Endothelial cell (in vitro differentiated cells): ENCODE measurements at regions not wholly inside any gene's neighbourhood (a gene's known extent, or its start where the extent isn't known, plus 50 kb on each side); places are given as distances from the start of the nearest gene placed in this dataset.

Experiments
- DNase-seq: peaks from one replicate; pipeline ENCODE4 v3.0.0; 2021; ENCODE audit warnings: low spot score
- H3K27ac Mint-ChIP-seq: one replicate; pipeline ENCODE4 v1.8.0; 2021; ENCODE audit warnings: mixed read lengths, inconsistent platforms; ENCODE audit not compliant: unreplicated experiment
- H3K27me3 Mint-ChIP-seq: one replicate; pipeline ENCODE4 v1.8.0; 2021; ENCODE audit warnings: mild to moderate bottlenecking, moderate library complexity, mixed read lengths, inconsistent platforms; ENCODE audit not compliant: unreplicated experiment
- H3K36me3 Mint-ChIP-seq: one replicate; pipeline ENCODE4 v1.8.0; 2021; ENCODE audit warnings: mild to moderate bottlenecking, low read depth, mixed read lengths, inconsistent platforms; ENCODE audit not compliant: unreplicated experiment
- H3K4me1 Mint-ChIP-seq: one replicate; pipeline ENCODE4 v1.8.0; 2021; ENCODE audit warnings: mild to moderate bottlenecking, mixed read lengths, inconsistent platforms; ENCODE audit not compliant: unreplicated experiment
- H3K4me3 Mint-ChIP-seq: one replicate; pipeline ENCODE4 v1.8.0; 2021; ENCODE audit warnings: mild to moderate bottlenecking, mixed read lengths, inconsistent platforms; ENCODE audit not compliant: unreplicated experiment
- H3K9me3 Mint-ChIP-seq: one replicate; pipeline ENCODE4 v1.8.0; 2021; ENCODE audit warnings: mixed read lengths, inconsistent platforms; ENCODE audit not compliant: unreplicated experiment
- CTCF ChIP-seq: fragments of 200-600 bp; sonication (generic); IDR thresholded peaks from one replicate; pipeline ENCODE4 v1.5.0; 2021; ENCODE audit warnings: antibody characterized with exemption; ENCODE audit not compliant: unreplicated experiment

- Mint-ChIP-seq H3K27ac (no peak overlapping the region), H3K4me1 (peaks cover 7% of the 10 kb centered on the region), H3K27me3 (no peaks in the 10 kb centered on the region), H3K36me3 (no peaks in the 10 kb centered on the region), H3K4me3 (no peak overlapping the region), H3K9me3 (no peaks in the 10 kb centered on the region)
- no peak for DNase-seq
- no peak for TF ChIP-seq CTCF
Observed at GRCh38 chr9:28923351-28923750, 1350.1 kb upstream of the C9orf72 start.

GRCh38 chr9:28925157-28925556 is 1351.9 kb upstream of the C9orf72 start:
- Mint-ChIP-seq H3K36me3 (no peaks in the 10 kb centered on the region), H3K4me3 (no peak overlapping the region), H3K27ac (no peak overlapping the region), H3K4me1 (peaks cover 7% of the 10 kb centered on the region), H3K9me3 (no peaks in the 10 kb centered on the region), H3K27me3 (no peaks in the 10 kb centered on the region)
- no peak for TF ChIP-seq CTCF
- DNase-seq: no peak

GRCh38 chr9:28926306-28926705 is 1353.0 kb upstream of the C9orf72 start:
- Mint-ChIP-seq H3K4me3 (no peak overlapping the region), H3K36me3 (no peaks in the 10 kb centered on the region), H3K9me3 (no peaks in the 10 kb centered on the region), H3K27me3 (no peaks in the 10 kb centered on the region), H3K27ac (no peak overlapping the region), H3K4me1 (peaks cover 7% of the 10 kb centered on the region)
- no peak for DNase-seq
- no peak for TF ChIP-seq CTCF

- Mint-ChIP-seq H3K9me3 (no peaks in the 10 kb centered on the region), H3K27ac (no peak overlapping the region), H3K27me3 (no peaks in the 10 kb centered on the region), H3K4me3 (no peak overlapping the region), H3K4me1 (peaks cover 2% of the 10 kb centered on the region), H3K36me3 (no peaks in the 10 kb centered on the region)
- TF ChIP-seq CTCF: no peak
- no peak for DNase-seq
Observed at GRCh38 chr9:28927691-28928090, 1354.4 kb upstream of the C9orf72 start.

- no peak for TF ChIP-seq CTCF
- H3K27me3 Mint-ChIP-seq: no peaks in the 10 kb centered on the region
- no peaks in the 10 kb centered on the region for H3K36me3 Mint-ChIP-seq
- H3K27ac Mint-ChIP-seq: no peak overlapping the region
- DNase-seq: no peak
- no peak overlapping the region for H3K4me3 Mint-ChIP-seq
- H3K4me1 Mint-ChIP-seq: no peaks in the 10 kb centered on the region
- no peaks in the 10 kb centered on the region for H3K9me3 Mint-ChIP-seq
Observed at GRCh38 chr9:28929433-28929832, 1356.2 kb upstream of the C9orf72 start.
